ENCODE measurements at regions not wholly inside any gene's neighbourhood (a gene's known extent, or its start where the extent isn't known, plus 50 kb on each side); places are given as distances from the start of the nearest gene placed in this dataset.
"Not testable (repeated sequence)": the region's sequence is repeated elsewhere in the genome, so short reads cannot be mapped to it uniquely, and the experiment has no call there.

DNA sequence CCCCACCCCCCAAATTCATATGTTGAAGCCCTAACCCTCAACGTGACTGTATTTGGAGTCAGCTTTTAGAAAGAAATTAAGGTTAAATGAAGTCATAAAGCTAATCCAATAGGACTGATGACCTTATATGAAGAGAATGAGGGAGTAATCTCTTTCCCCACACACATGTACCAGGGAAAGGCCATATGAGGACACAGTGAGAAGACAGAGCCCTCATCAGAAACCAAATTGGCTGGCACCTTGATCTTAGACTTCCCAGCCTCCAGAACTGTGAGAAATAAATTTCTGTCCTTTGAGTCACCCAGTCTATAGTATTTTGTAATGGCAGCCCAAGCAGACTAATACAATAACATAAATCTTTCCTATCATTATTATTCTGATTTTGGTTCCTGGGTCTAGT, 194.7 kb upstream of the NANOGP8 start:
- CTCF ChIA-PET, result interaction anchor here (1.3 to 1.4 kb wide), 2 partner anchors 9 to 166 kb away, joined by 3 to 4 read pairs; no protein-coding TSS in a partner anchor

DNA sequence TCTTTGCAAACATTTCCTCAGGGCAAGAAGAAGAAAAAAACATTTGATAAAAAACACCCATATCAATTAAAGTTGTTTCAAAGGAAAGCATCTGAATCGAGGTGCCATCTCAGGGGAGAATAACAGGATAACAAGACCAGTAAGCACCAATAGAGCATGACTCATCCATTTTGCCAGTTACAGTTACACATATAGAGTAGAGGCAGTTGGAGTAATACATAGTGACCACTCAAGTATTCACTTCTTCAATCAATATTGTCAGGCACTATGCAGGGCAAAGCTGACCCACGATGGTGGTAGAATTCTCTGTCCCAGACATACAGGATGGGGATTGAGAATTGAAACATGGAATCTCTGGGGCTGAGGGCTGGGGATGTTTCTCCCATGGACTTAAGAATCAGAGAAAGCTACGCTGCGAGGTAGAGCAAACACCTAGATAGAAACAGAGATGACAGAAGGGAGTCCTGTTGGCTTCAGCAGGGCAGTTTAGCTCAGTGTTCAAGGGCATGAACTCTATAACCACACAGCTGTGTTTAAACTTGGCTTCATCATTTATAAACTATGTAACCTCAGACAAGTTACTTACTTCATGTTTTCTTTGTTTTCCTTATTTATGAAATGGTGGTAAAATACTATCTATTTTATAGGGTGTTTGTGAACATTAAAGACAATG, 186.4 kb upstream of the NANOGP8 start:
- TF ChIP-seq, protein P1, sequence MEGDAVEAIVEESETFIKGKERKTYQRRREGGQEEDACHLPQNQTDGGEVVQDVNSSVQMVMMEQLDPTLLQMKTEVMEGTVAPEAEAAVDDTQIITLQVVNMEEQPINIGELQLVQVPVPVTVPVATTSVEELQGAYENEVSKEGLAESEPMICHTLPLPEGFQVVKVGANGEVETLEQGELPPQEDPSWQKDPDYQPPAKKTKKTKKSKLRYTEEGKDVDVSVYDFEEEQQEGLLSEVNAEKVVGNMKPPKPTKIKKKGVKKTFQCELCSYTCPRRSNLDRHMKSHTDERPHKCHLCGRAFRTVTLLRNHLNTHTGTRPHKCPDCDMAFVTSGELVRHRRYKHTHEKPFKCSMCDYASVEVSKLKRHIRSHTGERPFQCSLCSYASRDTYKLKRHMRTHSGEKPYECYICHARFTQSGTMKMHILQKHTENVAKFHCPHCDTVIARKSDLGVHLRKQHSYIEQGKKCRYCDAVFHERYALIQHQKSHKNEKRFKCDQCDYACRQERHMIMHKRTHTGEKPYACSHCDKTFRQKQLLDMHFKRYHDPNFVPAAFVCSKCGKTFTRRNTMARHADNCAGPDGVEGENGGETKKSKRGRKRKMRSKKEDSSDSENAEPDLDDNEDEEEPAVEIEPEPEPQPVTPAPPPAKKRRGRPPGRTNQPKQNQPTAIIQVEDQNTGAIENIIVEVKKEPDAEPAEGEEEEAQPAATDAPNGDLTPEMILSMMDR (IDR thresholded peaks at IDR 0.05), result no peak
- Mint-ChIP-seq H3K9me3 (peaks cover 13% of the 10 kb centered on the region), H3K4me1 (ENCODE audit: low read depth) (no peaks in the 10 kb centered on the region), H3K27me3 (no peaks in the 10 kb centered on the region), H3K27ac (no peak overlapping the region), H3K36me3 (ENCODE audit: low read depth) (no peaks in the 10 kb centered on the region), H3K4me3 (no peak overlapping the region)
- DNase-seq, result no peak
- CTCF ChIA-PET, result no interaction called here
- no peak for ATAC-seq
- POLR2A ChIA-PET, result no interaction called here
- intact Hi-C loops (cut with micrococcal nuclease), result no loop called here

More for the DNA sequence above, 194.7 kb upstream of the NANOGP8 start:
- no peaks in the 10 kb centered on the region for H3K4me1 Mint-ChIP-seq (ENCODE audit: low read depth)
- intact Hi-C loops (cut with micrococcal nuclease), result no loop called here
- no peak overlapping the region for H3K27ac Mint-ChIP-seq
- POLR2A ChIA-PET, result no interaction called here
- H3K4me3 Mint-ChIP-seq, result no peak overlapping the region
- no peak for ATAC-seq
- H3K9me3 Mint-ChIP-seq, result peaks cover 32% of the 10 kb centered on the region
- TF ChIP-seq, protein P1 (IDR thresholded peaks at IDR 0.05), result no peak
- DNase-seq, result no peak
- no peaks in the 10 kb centered on the region for H3K36me3 Mint-ChIP-seq (ENCODE audit: low read depth)
- no peaks in the 10 kb centered on the region for H3K27me3 Mint-ChIP-seq

DNA sequence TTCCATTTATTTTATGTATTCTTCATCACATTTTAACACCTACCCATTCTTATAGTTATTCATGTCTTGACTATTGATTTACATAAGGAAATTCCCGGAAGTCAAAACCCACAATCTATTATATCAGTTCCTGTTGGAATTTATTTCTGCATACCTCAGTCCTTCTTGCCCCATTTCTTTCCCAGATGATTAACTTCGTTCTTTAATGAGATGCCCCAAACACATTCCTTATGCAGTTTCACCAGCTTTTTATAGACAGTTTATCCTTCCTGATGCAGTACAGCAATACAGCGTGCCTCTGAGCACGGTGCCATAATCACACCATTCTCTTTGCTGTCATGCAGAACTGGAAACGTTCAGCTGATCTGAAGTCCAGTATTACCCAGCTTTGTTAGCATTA, 175.8 kb upstream of the NANOGP8 start:
- no peaks in the 10 kb centered on the region for H3K36me3 Mint-ChIP-seq (ENCODE audit: low read depth)
- intact Hi-C loops (cut with micrococcal nuclease), result no loop called here

DNA sequence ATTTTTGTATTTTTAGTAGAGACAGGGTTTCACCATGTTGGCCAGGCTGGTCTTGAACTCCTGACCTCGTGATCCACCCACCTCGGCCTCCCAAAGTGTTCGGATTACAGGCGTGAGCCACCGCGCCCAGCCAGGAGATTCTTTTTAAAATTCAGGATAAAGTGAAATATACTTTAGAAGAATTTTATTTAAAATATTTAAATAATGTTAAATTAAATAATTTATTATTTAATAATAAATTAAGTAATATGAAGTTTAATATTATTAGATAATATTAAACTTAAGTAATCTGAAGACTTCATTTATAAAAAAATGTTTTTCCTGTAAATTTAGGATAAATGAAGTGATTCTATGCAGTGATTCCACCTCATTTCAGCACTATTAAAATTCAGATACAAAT, 175.2 kb upstream of the NANOGP8 start:
- ATAC-seq; DNase-seq; H3K9me3 Mint-ChIP-seq; CTCF ChIA-PET; POLR2A ChIA-PET; intact Hi-C loops (cut with micrococcal nuclease); H3K4me1 Mint-ChIP-seq (ENCODE audit: low read depth); H3K36me3 Mint-ChIP-seq (ENCODE audit: low read depth); H3K4me3 Mint-ChIP-seq; H3K27ac Mint-ChIP-seq; H3K27me3 Mint-ChIP-seq: not testable (repeated sequence)

More for the DNA sequence above, 175.8 kb upstream of the NANOGP8 start:
- H3K9me3 Mint-ChIP-seq, result no peaks in the 10 kb centered on the region
- no peaks in the 10 kb centered on the region for H3K4me1 Mint-ChIP-seq (ENCODE audit: low read depth)
- ChIA-PET CTCF (no interaction called here), POLR2A (no interaction called here)
- H3K27me3 Mint-ChIP-seq, result no peaks in the 10 kb centered on the region
- DNase-seq, result no peak
- TF ChIP-seq, protein P1 (IDR thresholded peaks at IDR 0.05), result no peak
- no peak overlapping the region for H3K27ac Mint-ChIP-seq
- ATAC-seq, result no peak
- no peak overlapping the region for H3K4me3 Mint-ChIP-seq

DNA sequence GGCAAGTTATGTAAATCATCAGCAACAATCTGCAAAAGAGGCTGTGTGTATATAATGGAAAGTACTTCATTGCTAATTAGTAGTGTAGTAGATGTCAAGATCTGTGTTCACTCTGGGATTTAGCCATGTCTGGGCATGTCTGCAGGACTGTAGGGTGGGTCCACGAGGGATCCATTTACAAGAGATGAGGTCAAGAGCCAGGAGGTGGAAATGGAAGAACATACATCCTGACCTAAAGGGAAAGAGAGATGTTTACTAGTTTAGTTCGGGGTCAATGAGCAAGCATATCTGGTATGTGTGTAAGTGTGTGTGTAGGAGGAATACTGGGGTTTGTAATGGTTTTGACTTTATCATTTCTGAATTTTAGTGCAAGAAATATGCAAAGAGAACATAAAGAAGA, 171.5 kb upstream of the NANOGP8 start:
- no peak for DNase-seq
- no peaks in the 10 kb centered on the region for H3K36me3 Mint-ChIP-seq (ENCODE audit: low read depth)
- no peaks in the 10 kb centered on the region for H3K4me1 Mint-ChIP-seq (ENCODE audit: low read depth)
- ChIA-PET POLR2A (no interaction called here), CTCF (no interaction called here)
- no peaks in the 10 kb centered on the region for H3K27me3 Mint-ChIP-seq
- intact Hi-C loops (cut with micrococcal nuclease), result no loop called here
- no peak overlapping the region for H3K4me3 Mint-ChIP-seq
- no peak overlapping the region for H3K27ac Mint-ChIP-seq
- TF ChIP-seq, protein P1 (IDR thresholded peaks at IDR 0.05), result no peak
- no peak for ATAC-seq
- H3K9me3 Mint-ChIP-seq, result no peaks in the 10 kb centered on the region

All from activated CD8-positive, alpha-beta T cell treated with anti-CD3 and anti-CD28 coated beads for 36 hours (primary cell).